Endothelial cell of umbilical vein (primary cell): ENCODE measurements at regions not wholly inside any gene's neighbourhood (a gene's known extent, or its start where the extent isn't known, plus 50 kb on each side); places are given as distances from the start of the nearest gene placed in this dataset.

Experiments
- BruUV-seq: library from RNA; stranded (reverse); fragments of 400-500 nt; replicated peaks from 2 replicates; lab custom pipeline; 2021; lab: Mats Ljungman, UMichigan
- CTCF ChIA-PET: fragments of 300-600, 350-600 bp; sonication (Branson Sonifier 250); formaldehyde crosslinking; loops from one replicate; lab custom pipeline; 2021; ENCODE audit warnings: antibody characterized with exemption, inconsistent platforms; lab: Charles Lee
- POLR2A ChIA-PET: fragments of 300-600, 350-600 bp; sonication (Branson Sonifier 250); formaldehyde crosslinking; loops from one replicate; lab custom pipeline; 2021; ENCODE audit warnings: antibody characterized with exemption, inconsistent platforms; lab: Charles Lee
- DNase-seq: peaks from one replicate; pipeline ENCODE4 v3.0.0-alpha.2; 2011; ENCODE audit warnings: low read depth, low spot score
- FAIRE-seq: peaks from 2 replicates; lab custom pipeline; 2011; peaks lifted over from hg19 to GRCh38; lab: Jason Lieb, UNC
- H2AFZ ChIP-seq: 2 replicates; pipeline ENCODE4 v1.6.0; 2012; ENCODE audit warnings: low read depth, low read length, control low read depth, inconsistent platforms
- H3K27ac ChIP-seq: 2 replicates; pipeline ENCODE4 v1.5.1; 2011; ENCODE audit warnings: low read depth, mild to moderate bottlenecking, control low read depth, low read length, moderate library complexity; ENCODE audit not compliant: insufficient read depth
- H3K27me3 ChIP-seq, 2 experiments: 2 replicates each; pipeline versions ENCODE4 v1.6.0 to v1.6.1; 2011; ENCODE audit warnings: low read length in 2 of 2, mixed read lengths in 1 of 2; ENCODE audit not compliant: control insufficient read depth in 2 of 2, insufficient read depth in 2 of 2
- H3K36me3 ChIP-seq, 2 experiments: 2 replicates in 1 of 2; 3 replicates in 1 of 2; pipeline ENCODE4 v1.5.1; 2011; ENCODE audit warnings: low read length in 2 of 2, mild to moderate bottlenecking in 1 of 2, moderate library complexity in 1 of 2; ENCODE audit not compliant: control insufficient read depth in 2 of 2, insufficient read depth in 2 of 2; ENCODE audit errors: extremely low read depth in 1 of 2
- H3K4me1 ChIP-seq: 3 replicates; pipeline ENCODE4 v1.5.1; 2011; ENCODE audit warnings: mild to moderate bottlenecking, low read length; ENCODE audit not compliant: control insufficient read depth, insufficient read depth; ENCODE audit errors: extremely low read depth
- H3K4me2 ChIP-seq: 2 replicates; pipeline ENCODE4 v1.6.1; 2011; ENCODE audit warnings: low read length, control low read depth, mixed read lengths; ENCODE audit not compliant: insufficient read depth
- H3K4me3 ChIP-seq, 3 experiments: fragments of 200-600 bp in 1 of 3; sonication (generic), shearing (Covaris generic) in 1 of 3; replicated peaks in 1 of 3; 2 replicates each; pipeline ENCODE4 v1.5.1; 2011 to 2016; ENCODE audit warnings: control low read depth in 3 of 3, low read length in 3 of 3, mild to moderate bottlenecking in 2 of 3, inconsistent platforms in 1 of 3, low read depth in 1 of 3, moderate library complexity in 1 of 3; ENCODE audit not compliant: insufficient read depth in 1 of 3
- H3K79me2 ChIP-seq: 2 replicates; pipeline ENCODE4 v1.6.0; 2012; ENCODE audit warnings: low read length, inconsistent platforms; ENCODE audit not compliant: control insufficient read depth, insufficient read depth
- H3K9ac ChIP-seq: replicated peaks from 2 replicates; pipeline ENCODE3; 2011; ENCODE audit warnings: low read length, control low read depth; ENCODE audit not compliant: insufficient read depth; ENCODE audit errors: extremely low read depth
- H3K9me1 ChIP-seq: replicated peaks from 3 replicates; pipeline ENCODE4 v1.6.0; 2011; ENCODE audit warnings: mild to moderate bottlenecking, low read length; ENCODE audit not compliant: control insufficient read depth, insufficient read depth; ENCODE audit errors: extremely low read depth
- H3K9me3 ChIP-seq: replicated peaks from 2 replicates; pipeline ENCODE4 v1.5.1; 2012; ENCODE audit warnings: low read length, inconsistent platforms; ENCODE audit not compliant: control insufficient read depth, insufficient read depth
- H4K20me1 ChIP-seq: replicated peaks from 2 replicates; pipeline ENCODE3; 2011; ENCODE audit warnings: mild to moderate bottlenecking, low read length; ENCODE audit not compliant: control insufficient read depth, insufficient read depth; ENCODE audit errors: extremely low read depth
- CTCF ChIP-seq, 2 donors: IDR thresholded peaks; 1 replicate in 1 of 2; 2 replicates in 1 of 2; pipeline ENCODE4 v1.5.1; 2011; ENCODE audit warnings: low read length in 2 of 2, mild to moderate bottlenecking in 2 of 2, moderate library complexity in 2 of 2, control low read depth in 1 of 2, inconsistent platforms in 1 of 2, low read depth in 1 of 2; ENCODE audit not compliant: insufficient read depth in 1 of 2; ENCODE audit errors: extremely low read depth in 1 of 2
- EZH2 ChIP-seq: IDR thresholded peaks from 2 replicates; pipeline ENCODE4 v1.6.1; 2012; ENCODE audit warnings: borderline replicate concordance, low read depth, mild to moderate bottlenecking, moderate library complexity, low read length, inconsistent platforms; ENCODE audit not compliant: severe bottlenecking
- FOS ChIP-seq: IDR thresholded peaks from 2 replicates; pipeline ENCODE4 v1.6.1; 2011; ENCODE audit warnings: mild to moderate bottlenecking, low read length, moderate library complexity, borderline replicate concordance; ENCODE audit not compliant: insufficient read depth
- GATA2 ChIP-seq: IDR thresholded peaks from 2 replicates; pipeline ENCODE4 v1.7.0; 2011; ENCODE audit warnings: low read depth, mild to moderate bottlenecking, moderate library complexity, mixed read lengths, low read length; ENCODE audit not compliant: insufficient read length, insufficient read depth
- JUN ChIP-seq: IDR thresholded peaks from 2 replicates; pipeline ENCODE4 v1.6.1; 2011; ENCODE audit warnings: borderline replicate concordance, low read depth; ENCODE audit not compliant: insufficient read length, insufficient read depth
- MAX ChIP-seq: IDR thresholded peaks from 2 replicates; pipeline ENCODE4 v1.6.1; 2011; ENCODE audit not compliant: insufficient read depth, insufficient read length
- MYC ChIP-seq: IDR thresholded peaks from one replicate; pipeline ENCODE4 v1.6.1; 2011; ENCODE audit warnings: mild to moderate bottlenecking, low read depth, low read length
- POLR2A ChIP-seq: IDR thresholded peaks from 2 replicates; pipeline ENCODE4 v1.6.1; 2012; ENCODE audit warnings: low read depth, mild to moderate bottlenecking, control low read depth, low read length
- POLR2AphosphoS5 ChIP-seq: IDR thresholded peaks from 2 replicates; pipeline ENCODE4 v1.6.1; 2012; ENCODE audit warnings: low read depth, mild to moderate bottlenecking, control low read depth, low read length, moderate library complexity; ENCODE audit not compliant: insufficient read depth
- dilution Hi-C: fragments of 300-500 bp; cut with MboI; formaldehyde crosslinking; loops from one replicate; pipeline ENCODE4 v1.15.0; 2019; ENCODE audit warnings: low sequenced_read_pairs; ENCODE audit not compliant: extremely low pct_ligation_motif_present
- intact Hi-C: fragments of 100-400 bp; cut with micrococcal nuclease; formaldehyde crosslinking; loops from one replicate; pipeline ENCODE4 v1.10.0; 2022

GRCh38 chr16:79401782-79402181 is 198.8 kb downstream of the MAF start:
- TF ChIP-seq MAX (no peak), POLR2A (no peak)
- FAIRE-seq, result no peak
- Histone ChIP-seq H3K36me3 (no peaks in the 10 kb centered on the region), H3K27ac (no peak overlapping the region), H3K9me3 (peaks cover 9% of the 10 kb centered on the region), H3K4me3 (no peak overlapping the region), H3K79me2 (no peaks in the 10 kb centered on the region), H3K9me1 (no peaks in the 10 kb centered on the region), H3K4me2 (no peak overlapping the region), H3K9ac (no peak overlapping the region), H3K27me3 (no peaks in the 10 kb centered on the region), H4K20me1 (no peaks in the 10 kb centered on the region), H3K4me1 (no peaks in the 10 kb centered on the region), H2AFZ (no peak overlapping the region)
- BruUV-seq, result no TSS peak
- dilution Hi-C loops (no loop called here), intact Hi-C loops (no loop called here)
- DNase-seq, result no peak
- ChIA-PET CTCF (no interaction called here), POLR2A (no interaction called here)

GRCh38 chr16:79401157-79401556 is 199.4 kb downstream of the MAF start:
- dilution Hi-C loops (no loop called here), intact Hi-C loops (no loop called here)
- Histone ChIP-seq H3K9me3 (peaks cover 7% of the 10 kb centered on the region), H3K4me1 (no peaks in the 10 kb centered on the region), H3K4me2 (no peak overlapping the region), H3K27me3 (no peaks in the 10 kb centered on the region), H3K79me2 (no peaks in the 10 kb centered on the region), H3K4me3 (no peak overlapping the region), H3K36me3 (no peaks in the 10 kb centered on the region), H2AFZ (no peak overlapping the region), H4K20me1 (no peaks in the 10 kb centered on the region), H3K9ac (no peak overlapping the region), H3K9me1 (no peaks in the 10 kb centered on the region), H3K27ac (no peak overlapping the region)
- POLR2A ChIA-PET, result no interaction called here
- CTCF ChIA-PET, result no interaction called here
- FAIRE-seq (no peak), DNase-seq (no peak)
- BruUV-seq, result no TSS peak
- TF ChIP-seq MYC (no peak), MAX (no peak), EZH2 (no peak), POLR2AphosphoS5 (no peak), CTCF (IDR thresholded peaks at IDR 0.05; ENCODE audit: extremely low read depth in 1 of 2, insufficient read depth in 1 of 2, low read depth in 1 of 2, low read length in 2 of 2) (no peak), JUN (no peak), POLR2A (no peak), GATA2 (no peak), FOS (no peak)
